GM21367 (cell line): ENCODE measurements at regions not wholly inside any gene's neighbourhood (a gene's known extent, or its start where the extent isn't known, plus 50 kb on each side); places are given as distances from the start of the nearest gene placed in this dataset.

ENCODE experiments used
- ATAC-seq: cut with Tn5 transposase; IDR thresholded peaks from one replicate; pipeline ENCODE4 v1.9.1; 2021; ENCODE audit not compliant: unreplicated experiment

DNA sequence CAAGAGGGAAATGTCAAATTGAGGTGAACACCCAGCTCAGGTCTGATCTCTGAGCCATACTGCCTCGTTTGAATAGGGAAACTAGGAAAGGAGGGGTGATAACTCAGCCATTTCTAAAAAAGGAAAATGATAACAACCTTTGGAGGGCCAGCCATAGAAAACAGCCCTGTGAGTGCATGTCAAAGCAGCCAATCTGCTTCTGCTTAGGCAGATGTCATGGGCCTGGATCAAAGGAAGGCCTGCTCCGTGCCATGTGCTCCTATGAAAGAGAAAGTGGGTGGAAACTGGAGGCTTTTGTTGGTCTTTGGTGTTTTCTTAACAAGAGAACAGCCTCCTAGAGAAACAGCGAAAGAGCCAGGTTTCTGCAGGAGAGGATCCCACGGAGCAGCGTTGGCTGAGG, 428.0 kb downstream of the DHX35 start:
- ATAC-seq = no peak

DNA sequence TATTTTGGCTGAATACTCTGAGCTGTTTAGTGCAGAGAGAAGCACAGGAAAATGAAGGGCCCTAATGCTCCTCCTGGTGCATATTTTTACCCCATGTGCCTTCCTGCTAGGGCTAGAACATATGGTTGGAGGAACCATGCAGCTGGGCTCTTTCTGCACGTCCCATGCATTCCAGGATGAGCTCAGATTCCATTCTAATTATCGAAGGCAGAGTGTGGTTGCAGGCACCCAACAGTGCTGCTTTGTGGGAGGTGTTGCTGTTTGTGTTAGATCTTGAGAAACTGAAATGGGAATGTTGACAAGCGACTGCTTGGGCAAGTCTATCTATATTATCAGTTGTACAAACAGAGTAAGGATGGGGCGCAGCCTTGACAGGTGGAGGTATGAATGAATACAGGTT, 419.5 kb downstream of the DHX35 start:
- ATAC-seq = no peak

DNA sequence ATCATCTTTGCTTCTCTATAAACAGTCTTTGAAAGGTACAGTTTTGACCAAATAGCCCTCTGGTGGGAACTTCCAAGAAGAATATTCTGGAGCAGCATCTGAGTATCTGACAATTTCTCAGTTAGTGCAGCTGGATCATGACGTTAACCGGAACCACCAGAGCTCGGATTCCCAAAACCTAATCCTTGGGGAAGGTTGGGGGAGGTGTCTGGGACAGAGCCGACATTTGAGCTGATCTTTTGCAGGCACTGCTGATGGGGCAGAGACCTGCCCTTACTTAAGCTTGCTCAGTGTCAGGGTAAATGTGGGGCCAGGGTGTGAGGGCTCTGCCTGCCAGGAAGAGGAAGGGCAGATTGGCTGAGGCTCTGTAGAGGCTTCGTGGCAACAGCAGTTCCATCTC, 416.6 kb downstream of the DHX35 start:
- ATAC-seq = no peak

DNA sequence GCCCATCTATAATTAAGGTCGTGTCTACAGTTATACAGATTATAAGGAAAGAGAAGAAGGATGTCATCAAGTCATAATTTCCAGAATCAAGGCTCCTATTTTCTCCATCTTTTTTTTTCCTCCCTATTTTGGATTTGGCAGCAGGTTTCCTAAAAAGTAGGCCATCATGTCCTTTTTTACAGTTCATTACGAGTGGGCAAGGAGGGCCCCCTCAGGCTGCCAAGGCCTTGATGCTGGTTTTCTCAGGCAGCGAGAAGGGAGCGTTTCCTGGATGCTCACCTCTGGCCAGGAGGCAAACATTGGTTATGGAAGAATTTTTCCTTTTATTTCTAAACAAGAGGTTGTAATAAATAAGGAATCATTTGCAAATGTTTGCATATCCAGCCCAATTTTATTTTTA, 414.6 kb downstream of the DHX35 start:
- no peak for ATAC-seq

DNA sequence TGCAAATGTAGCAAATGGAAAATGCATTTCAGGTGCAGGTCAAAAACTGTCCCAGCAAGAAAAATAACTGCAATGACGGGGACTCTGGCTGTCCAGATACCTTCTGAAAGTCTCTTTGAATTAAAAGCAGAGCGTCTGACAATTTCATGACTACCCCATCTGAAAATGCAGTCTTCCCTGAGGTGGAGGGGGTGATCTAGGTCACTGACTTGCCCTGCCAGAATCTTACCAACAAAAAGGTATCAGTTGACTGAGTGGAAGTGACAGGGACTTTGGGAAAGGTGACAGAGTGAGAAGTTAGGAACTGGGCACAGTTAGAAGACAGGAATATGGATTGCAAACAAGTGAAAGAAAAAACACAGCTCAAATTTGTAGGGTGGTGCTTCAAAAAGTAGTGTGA, 402.2 kb downstream of the DHX35 start:
- no peak for ATAC-seq

DNA sequence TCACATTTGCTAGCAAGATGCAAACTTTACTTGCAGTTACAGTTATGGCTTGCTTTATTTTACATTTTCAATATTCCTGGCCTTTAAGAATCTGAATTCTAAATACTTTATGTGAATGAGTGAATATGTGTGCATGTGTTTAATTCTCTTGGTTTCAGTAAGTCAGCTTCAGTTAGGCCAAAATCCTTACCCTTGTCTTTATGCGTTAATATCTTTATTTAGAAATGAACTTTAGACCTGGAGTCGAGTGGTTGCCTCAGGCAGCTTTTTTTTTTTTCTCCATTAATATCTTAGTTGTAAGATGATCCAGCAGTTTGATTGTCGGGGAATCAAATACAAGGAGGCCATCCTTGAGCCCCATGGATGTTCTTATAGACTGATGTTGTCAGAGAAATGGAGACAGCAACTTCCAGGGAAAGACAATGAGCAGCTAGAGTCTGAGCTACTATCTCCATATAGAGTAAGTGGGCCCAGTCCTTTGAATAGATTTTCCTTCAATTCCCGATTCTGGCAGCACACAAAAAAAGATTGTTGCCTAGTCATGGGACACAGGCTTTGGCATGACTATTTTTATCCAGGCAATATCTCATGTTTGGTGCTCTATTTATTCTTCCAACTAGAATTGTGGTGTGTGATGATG, 398.0 kb downstream of the DHX35 start:
- no peak for ATAC-seq

DNA sequence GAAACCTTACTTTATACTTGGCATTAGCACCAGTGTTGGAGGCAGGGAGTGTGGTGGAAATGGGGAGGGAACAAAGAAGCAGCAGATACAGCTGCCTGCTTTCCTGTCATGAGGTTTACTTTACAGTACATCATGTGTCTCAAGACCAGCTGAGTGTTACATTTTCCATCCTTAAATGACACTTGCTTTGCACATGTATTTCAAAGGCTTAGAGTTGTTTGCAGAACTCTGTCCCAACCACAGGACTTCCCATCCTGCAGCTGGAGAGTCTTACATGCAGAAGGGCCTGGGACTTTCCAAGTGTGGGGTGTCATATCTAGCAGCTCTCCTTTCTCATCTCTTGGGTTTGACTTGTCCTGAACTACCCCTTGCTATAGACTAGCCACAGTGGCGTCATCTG, 395.9 kb downstream of the DHX35 start:
- no peak for ATAC-seq

DNA sequence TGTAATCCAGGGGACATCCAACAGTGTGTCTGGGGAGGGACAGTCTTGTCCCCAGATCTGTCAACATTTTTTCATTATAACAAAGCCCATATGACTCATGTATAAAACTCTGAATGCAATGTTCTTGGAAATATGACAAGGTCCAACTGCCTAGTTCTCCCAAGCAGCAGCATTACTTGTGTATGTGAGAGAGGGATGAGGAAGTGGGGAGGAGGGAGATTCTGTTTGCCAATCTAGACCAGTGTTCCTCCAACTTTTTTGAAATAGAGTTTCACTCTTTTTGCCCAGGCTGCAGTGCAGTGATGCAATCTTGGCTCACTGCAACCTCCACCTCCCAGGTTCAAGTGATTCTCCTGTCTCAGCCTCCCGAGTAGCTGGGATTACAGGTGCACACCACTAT, 394.8 kb downstream of the DHX35 start:
- ATAC-seq = no peak

DNA sequence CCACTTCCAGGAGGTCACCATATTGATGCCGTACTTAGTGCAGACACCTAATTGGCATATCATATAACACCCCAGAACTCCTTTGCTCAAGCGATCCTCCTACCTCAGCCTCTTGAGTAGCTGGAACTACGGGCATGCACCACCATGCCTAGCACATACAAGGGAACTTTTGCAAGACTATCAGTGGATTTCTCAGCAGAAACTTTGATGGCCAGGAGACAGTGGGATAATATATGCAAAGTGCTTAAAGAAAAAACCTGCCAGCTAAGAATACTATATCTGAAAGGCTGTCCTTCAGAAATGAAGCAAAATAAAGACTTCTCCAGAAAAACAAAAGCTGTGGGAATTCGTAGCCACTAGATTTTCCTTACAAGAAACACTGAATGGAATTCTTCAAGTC, 387.1 kb downstream of the DHX35 start:
- ATAC-seq = no peak

DNA sequence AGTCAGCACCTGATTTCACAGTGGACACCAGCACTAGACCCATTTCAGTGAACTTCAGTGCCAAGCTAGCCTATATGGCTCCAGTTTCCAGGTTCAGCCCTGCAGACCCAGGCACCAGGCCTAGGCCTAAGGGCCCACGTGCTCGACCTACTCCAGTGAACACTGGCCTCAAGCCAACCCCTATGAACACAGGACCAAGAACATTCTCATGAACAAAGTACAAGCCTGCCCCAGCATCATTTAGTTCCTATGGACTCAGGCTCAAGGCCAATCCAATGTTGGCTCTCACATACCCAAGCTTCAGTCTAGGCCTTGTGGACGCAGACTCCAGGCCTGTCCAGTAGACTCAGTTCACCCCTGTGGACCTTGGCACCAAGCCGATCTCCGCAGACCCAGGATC, 385.5 kb downstream of the DHX35 start:
- no peak for ATAC-seq

DNA sequence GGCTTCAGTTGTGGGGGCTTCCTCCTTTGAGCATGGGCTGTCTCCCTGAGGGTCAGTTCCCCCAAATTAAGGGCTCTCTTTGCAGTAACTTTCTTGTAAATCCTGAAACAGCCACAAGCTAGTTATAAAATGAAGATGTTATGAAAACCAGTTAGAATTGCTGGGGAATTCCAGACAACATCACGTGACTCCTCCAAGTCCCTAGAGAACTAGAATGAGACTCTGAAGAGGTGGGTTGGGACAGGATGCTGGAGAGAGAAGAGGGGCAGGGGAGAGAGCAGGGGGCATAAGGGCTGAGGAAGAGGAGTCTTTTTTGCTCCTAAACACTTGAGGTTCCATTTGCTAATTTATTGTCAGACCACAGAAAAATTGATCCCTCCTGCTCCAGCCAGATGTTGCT, 380.3 kb downstream of the DHX35 start:
- no peak for ATAC-seq

DNA sequence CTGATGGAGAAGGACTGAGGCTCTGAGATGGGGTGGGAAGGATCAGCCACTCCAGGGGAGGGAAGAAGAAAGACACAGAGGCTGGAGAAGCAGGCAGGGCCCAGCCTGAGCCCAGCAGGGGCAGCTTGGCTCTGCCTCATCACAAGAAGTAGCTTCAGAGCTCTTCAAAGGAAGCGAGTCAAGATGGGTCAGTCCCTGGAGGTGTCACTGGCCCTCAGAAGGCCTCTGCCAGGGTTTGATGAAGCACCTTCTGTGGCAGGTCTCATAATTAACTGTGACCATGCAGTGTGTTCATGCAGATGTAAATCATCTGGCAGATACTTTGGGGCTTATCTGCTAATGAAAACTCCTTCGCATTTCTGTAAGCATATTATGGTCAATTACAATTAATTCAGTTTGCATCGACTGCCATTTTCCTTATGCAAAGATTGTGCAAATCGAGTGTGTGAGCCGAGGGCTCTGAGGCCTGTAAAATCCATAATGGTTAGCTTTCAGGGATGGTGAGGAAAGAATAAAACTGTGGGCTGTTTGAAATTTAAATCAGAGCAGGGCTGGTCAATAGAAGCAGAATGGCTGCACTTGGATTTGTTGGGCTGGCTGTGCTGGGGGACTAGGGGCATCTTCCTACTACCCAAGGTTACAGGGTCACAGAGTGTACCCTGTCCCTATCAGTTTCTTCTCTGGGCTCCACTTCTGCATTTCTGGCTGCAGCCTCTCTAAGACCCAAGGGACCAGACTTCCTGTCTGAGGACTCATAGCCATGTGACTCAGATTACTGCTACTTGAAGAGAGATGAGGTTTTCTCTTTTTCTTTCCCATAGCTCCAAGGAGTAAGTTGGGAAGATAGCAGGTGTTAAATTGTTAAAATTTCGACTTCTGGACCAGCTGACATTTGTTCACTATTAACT, 376.6 kb downstream of the DHX35 start:
- ATAC-seq = peak; percentile 94

DNA sequence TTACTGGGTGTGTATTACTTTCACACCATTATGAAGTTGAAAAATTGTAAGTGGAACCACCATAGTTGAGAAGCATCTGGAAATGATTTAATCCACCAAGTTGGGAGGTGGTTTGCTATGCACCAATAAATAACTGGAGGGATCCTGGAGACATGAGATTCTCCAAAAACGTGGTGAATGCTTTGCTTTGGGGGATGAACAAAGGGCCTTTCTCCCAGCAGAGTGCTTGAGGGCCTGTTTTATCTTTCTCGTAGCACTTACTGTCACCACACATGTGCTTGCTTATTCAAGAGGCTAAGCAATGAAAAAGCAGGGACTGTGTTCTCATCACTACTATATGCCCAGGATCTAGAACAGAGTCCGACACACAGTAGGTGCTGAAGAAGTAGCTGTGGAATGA, 371.1 kb downstream of the DHX35 start:
- ATAC-seq = no peak

DNA sequence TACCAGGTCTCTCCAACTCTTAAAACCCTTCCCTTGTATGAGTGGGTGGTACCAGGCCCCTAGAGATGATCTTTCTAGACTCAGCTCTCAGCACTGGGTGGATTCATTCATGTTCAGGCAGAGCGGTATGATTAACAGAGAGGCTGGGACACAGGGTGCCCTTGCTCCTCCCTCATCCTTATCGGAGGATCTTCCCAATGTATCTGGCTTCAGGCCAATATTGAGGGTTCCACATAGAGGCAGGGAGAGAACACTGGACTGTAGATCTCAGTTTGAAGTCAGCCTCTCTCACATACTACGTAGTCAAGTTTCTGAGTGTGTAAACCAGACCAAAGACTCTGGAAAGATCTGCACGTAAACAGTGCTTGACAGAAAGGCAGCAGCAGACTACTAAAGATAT, 366.2 kb downstream of the DHX35 start:
- no peak for ATAC-seq

DNA sequence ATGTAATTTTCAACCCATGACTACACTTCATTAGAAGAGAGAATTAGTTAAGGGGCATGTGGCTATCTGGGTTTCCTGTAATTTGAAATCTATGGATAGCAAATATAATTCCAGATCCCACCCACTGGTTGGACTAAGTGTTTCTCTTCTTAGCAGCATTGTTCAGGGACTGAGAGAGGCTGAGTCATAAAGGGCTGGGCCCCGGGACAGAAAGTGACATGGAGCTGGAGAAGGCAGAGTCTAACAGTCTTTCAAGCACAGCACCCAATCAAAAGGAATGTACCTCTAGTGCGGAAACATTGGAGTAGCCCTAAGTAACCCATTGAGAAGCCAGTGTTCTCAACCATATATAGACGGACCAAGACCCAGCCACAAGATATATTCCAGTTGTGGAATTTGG, 363.9 kb downstream of the DHX35 start:
- no peak for ATAC-seq

DNA sequence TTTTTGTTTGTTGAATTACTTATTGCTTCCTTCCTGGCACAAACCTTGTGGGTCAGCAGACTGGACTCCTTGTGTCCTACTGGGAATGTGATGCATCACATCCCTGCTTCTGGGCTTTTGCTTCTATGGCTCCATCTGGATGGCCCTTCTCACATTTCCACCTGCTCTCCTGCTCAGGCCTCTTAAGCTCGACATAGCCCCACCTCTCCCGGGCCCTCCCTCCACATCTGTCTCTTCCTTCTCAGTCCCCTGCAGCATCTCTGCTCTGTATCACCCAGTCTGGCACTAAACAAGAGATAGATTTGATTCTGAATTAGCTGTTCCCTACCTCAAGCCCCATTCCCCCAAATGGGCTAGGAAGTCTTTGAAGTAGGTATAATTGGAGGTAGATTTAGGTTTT, 356.8 kb downstream of the DHX35 start:
- no peak for ATAC-seq

DNA sequence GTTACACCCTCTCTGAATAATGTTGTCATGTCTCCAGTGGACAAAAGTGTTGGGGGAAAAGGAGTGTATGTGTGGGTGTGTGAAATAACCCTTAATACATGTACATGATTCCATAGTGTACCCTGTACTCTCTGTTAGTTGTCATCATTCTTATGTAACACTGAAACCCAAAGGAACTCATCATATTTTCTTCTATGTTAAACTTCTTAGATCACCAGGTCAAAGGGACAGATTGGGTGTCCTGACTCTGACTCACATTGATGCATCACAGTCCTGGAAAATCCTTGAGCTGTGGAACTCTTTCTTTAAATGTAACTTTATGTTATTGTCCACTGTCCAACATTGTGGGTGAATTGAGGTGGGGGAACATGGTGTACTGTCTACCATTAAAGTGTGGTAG, 350.5 kb downstream of the DHX35 start:
- no peak for ATAC-seq

DNA sequence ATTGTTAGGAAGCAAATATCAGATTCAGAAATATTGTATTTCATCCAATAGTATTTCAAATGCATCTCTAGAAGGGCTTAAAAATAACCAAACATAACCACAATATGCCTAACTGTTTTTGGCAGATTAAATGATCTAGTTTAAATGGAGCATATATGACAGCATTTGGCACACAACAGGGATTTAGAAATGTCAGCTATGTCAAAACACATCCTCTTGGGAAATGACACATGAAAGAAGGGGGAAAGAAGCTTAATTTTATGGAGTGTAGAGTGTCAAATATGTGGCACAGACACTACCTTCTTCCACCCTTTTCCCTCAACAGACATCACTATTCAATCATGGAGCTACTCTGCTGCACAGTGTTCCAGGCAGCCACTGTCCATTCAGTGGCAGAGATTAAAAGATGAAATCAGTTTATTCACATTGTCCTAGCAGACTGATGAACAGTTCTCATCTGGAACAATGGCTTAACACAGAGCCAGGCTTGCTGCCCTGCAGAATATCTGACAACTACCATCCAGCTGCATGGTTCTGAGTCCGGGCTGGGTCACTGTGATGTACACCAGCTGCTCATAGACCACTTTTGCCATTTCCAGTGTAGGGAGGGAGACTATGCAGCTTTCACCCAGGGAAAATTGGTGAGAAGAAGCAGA, 349.8 kb downstream of the DHX35 start:
- ATAC-seq = no peak

DNA sequence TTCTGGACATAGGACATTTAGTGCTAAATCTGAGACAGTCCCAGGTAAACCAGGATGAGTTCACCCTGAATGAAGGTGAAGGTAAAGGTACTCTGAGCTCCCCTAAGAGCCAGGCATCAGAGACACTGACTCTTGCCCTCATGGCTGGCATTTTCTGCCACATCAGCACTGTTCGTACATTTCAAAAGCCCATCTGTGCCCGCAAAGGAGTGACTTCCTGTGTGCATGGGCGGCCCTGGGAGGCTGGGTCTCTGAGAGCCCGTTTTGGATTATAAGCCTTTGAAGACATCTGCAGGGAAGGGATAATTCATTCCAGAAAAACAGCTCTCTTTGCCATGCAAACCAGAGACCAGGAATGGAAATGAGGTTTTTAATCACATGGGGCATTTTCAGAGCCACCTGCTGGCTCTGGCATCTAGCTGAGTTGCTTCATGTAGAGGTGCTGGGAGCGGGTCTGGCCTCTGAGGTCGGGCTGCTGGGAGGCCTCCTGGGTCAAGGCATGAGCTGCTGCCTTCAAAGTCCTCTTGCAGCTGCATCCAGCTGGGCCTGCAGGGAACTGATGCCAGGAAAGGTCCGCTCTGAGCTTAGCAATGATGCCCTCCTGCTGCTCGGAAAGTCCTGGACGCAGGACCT, 348.3 kb downstream of the DHX35 start:
- no peak for ATAC-seq

DNA sequence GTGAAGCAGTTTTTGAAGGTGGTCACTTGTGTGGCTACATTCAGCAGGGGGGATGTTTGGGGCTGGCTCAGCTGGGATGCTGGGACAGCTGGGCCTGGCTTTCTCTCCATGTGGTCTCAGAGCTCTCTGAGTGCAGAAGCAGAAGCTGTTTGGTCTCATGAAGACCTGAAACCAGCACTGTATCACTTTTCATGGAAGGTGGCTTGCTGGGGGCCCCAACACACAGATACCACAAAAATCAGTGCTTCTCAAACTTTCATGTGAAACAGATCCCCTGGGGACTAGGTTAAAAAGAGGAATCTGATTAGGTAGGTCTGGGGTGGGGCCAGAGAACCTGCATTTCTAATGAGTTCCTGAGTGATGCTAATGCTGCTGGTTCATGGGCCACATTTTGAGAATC, 347.3 kb downstream of the DHX35 start:
- no peak for ATAC-seq

DNA sequence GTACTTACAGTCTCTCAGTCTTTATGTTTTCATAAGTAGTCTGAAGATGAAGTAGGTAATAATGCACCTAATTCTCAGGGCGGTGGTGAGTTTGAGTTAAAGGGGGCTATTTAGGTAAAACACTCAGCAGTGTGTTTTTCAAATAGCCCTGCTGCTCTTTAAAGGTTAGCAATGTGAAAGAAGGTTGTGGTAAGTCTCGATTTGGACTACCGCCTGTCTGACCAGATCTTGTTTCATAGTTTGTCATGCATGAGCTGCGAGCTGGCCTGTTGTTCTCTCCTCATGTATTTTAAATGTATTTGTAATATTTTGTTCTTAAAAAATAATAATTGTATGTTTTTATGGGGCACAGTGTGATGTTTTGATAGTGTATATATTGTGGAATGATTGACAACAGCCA, 340.2 kb downstream of the DHX35 start:
- ATAC-seq = no peak

DNA sequence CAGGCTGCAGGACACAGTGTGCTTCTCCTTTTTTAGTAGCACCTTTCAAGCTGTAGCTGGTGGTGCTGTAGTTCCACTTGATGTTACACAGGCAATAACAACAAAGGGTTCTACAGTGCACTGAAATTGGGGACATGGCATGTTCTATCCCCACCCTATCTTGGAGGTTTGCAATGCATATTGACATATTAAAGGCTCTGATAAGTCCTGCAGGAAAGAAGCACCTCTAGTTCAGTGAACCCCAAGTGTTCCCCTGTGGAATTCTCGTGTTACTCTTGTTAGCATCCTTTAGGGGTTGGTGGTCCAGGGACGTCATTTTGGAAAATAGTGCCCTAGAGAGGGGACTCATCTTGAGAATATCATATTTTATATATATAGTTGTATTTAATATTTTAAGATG, 337.6 kb downstream of the DHX35 start:
- ATAC-seq = no peak
